GM18520 (cell line): ENCODE measurements at regions not wholly inside any gene's neighbourhood (a gene's known extent, or its start where the extent isn't known, plus 50 kb on each side); places are given as distances from the start of the nearest gene placed in this dataset.
"Not testable (repeated sequence)": the region's sequence is repeated elsewhere in the genome, so short reads cannot be mapped to it uniquely, and the experiment has no call there.

Source experiments
- ATAC-seq: cut with Tn5 transposase; IDR thresholded peaks from one replicate; pipeline ENCODE4 v1.9.1; 2021; ENCODE audit not compliant: unreplicated experiment

DNA sequence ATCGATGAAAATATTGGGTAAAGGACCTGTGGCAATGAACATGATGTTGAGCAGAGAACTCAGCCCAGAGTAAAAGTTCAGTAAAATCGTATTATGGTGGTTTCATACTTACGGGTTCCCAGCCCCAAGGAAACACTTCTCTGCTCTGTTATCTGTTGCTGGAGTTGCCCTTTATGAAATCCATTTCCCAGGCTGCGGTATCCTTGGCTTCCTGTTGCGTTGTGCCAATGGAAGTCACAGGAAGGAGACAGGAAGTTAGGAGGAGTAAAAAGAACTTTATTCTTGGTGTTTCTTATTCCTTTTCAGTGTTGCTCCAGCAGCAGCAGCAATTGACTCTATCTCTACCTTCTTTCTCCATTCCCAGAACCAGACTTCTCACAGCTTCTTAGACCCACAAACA, 965.2 kb downstream of the VRK1 start:
- ATAC-seq: no peak

DNA sequence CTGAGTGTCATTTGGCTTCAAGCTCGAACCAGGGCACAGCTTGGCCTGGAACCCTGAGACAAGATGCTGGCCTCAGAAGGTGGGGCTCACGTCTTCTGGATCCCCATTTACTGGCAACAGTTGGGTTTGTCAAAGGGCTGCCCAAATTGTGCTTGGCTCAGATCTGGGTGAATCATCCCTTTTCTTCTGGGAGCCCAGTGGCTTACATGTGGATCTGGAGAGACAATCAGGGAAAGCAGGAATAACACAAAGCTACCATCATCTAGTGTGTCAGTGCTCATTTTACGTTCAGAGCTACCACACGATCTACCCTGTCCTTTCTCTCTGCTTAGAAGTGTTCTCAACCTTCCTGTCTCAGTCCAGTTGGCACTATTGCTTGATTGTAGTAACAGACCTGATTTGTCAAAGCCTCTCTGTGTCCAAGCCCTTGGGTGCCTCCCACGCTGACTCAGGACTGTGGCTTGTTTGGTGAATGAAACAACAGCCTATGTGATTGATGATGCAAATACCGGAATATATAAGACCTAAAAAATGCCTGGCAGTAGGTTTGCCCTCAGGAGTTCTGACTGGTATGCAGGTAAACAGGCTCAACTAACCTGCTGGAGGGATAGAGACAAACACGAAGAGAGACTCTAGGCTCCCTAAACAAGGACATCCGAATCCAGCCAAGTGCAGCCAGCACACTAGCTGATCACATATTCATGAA, 974.3 kb downstream of the VRK1 start:
- no peak for ATAC-seq

DNA sequence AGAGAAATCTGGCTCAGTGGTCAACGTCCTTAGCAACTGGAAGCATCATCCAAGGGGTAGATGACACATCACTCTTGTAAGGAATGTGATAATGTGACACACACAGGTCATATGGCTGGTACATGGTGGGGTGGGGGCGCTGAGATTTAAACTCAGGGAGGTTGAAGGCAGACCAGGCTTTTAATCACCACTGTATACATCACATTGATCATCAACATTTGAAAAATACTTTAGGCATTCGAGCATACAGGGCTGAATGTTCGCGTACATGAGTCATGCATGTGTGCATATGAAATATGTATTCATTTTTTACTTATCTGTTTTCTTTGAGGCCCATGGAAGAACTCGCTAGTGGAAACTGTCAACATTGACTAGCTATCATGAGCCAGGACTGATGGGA, 976.4 kb downstream of the VRK1 start:
- no peak for ATAC-seq

DNA sequence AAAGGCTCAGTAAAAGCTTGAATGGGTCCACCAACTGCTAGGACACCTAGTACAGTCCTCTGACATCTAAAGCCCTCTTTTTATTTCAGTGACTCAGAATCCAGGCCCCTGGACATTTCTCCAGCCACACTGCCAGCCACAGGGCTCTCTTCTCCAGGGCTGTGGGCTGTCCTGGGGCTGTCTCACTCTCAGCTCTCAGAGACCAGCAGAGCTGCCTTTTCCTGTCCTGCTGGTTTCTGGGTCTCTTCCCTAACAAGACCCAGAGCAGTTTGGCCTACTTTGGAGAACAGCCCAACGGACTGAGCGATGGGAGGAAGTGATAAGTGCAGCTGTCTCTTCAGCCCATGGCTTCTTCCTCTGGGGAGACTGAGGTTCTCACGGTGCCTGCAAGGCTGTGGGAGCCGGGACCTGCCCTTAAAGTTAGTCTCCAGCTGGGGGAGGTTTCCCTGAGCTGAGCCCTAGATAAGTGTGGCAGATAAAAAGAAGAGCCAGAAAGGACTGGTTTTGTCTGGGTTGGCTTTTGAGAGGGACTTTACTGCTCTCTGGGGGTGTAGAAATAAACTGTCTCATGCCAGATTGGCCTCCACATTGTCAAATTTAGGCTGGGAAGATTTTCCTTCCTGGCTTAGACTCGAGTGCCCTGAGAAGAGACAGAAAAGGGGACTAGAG, 979.8 kb downstream of the VRK1 start:
- ATAC-seq: no peak

DNA sequence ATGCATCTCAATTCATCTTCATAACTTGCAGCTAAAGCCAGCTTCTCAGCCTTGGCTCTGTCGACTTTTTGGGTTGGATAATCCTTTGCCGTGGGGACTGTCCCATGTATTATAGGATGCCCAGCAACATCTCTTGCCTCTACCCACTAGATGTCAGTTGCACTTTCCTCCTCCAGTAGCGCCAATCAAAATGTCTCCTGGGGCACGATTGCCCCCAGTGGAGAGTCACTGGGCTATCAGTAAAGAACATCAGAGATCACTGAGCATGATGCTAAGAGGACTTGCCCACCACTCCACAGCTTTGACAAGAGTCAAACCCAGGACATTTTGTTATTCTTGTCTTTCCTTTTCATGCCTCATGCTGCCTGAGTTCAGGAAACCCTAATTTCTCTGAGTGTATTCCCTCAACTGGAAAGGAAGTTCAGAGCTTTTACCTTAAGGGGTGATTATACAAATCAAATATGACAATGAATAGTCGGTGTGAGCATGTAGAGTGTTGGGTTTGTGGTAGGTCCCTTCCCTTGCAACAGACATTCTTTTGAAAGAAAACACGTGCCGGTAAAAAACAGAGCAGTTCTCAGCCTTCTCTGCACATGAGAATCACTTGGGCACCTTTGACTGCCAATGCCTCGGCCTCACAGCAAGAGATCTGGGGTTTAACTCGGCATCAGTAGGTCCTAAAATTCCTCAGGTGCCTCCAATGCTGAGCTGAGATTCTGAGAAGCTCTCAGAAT, 980.6 kb downstream of the VRK1 start:
- no peak for ATAC-seq

DNA sequence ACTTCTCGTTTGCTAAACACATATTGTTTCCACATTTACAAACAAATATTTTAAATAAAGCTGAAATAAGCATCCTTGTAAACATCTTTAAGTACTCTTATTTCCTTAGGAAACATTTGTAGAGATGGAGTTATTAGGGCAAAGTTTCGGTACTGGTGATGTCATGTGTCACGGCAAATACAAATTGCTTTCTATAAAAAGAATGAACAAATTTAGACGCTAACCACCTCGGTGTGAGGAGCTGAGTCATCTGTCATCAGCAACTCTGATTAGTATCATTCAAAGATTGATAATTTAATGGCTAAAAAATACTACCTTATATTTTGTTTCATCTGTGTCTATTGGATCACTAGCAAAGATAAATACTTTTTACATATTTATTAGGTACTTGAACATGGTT, 982.0 kb downstream of the VRK1 start:
- ATAC-seq: no peak

DNA sequence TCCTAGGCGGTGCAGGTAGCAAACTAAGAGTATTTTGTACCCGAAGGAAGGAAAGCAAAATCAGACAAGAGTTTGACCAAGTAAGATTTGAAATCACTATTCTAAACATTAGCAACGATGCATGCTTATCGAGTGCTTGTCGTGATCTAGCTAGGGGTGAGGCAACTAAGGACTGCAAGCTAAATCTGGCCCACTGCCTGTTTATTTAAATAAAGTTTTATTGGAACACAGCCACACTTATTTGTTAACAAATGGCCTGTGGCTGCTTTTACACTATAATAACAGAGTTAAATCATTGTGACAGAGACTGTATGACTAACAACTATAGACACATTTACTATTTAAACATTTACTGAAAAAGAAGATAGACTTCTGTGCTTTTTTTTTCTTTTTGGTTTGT, 983.6 kb downstream of the VRK1 start:
- no peak for ATAC-seq

DNA sequence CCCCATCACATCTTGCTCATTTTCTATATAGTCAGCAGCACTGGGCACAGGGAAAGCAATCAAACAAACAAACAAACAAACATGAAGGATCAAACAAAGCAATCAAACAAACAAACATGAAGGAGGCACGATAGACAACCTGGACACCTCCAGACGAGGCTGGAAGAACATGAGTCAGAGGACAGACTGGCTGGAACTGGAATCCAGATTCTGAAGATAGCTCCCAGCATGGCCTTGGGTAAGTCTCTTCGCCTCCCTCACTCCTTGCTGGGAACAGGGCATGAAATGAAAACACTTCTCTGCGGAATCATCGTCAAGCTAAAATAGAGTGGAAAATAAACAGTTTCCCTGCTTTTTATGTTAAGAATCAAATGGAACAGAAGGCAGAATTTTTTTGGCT, 984.8 kb downstream of the VRK1 start:
- no peak for ATAC-seq

DNA sequence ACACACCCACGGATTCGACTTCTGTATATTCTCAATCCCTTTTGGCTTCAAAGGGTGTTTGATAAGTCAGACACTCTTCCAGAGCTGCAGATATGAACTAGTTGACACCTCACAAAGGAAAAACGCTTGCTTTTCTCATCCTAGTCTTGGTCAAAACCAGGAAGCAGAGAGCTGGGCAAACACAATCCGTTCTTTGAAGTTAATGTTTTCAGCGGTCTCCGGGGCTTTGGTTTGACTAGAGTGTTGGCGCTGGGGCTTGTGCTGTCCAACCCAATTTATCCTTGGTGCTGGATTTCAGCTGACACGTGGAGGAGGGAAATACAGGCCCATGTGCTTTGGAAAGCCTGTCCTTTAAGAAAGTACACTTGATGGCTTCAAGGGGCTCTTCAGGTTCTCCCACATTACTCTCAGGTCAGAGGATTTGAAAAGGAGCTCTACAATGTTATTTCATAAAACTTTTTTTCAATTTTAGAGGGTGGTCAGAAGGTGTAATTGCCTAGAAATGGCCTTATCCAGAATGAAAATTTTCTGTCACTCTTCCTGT, 985.8 kb downstream of the VRK1 start:
- ATAC-seq: no peak

DNA sequence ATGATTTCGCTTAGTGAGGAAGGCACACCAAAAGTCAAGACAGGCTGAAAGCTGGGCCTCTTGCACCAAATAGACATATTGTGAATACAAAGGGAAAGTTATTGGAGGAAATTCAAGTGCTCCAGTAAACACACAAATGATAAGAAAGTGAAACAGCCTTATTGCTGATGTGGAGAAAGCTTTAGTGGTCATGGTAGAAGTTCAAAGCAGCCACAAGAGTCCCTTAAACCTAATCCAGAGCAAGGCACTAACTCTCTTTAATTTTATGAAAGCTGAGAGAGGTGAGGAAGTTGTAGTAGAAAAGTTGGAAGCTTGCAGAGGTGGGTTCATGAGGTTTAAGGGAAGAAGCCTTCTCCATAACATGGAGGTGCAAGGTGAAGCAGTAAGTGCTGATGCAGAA, 988.3 kb downstream of the VRK1 start:
- ATAC-seq: no peak

DNA sequence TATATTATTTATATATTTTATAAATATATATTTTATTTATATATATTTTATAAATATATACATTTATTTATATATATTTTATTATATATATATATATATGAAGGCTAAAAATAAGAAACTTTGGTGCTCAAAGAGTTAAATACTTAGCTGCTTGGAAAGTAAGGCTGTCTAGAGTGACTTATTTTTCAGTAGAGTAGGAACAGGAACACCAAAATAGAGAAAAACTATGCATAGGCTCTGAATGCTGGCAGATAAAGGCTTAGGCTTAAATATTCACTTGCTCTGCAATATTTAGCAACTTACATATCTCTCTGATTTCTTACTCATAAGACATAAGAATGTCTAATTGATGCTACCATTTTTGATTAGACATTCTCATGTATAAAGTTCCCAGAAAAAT, 991.2 kb downstream of the VRK1 start:
- no peak for ATAC-seq

DNA sequence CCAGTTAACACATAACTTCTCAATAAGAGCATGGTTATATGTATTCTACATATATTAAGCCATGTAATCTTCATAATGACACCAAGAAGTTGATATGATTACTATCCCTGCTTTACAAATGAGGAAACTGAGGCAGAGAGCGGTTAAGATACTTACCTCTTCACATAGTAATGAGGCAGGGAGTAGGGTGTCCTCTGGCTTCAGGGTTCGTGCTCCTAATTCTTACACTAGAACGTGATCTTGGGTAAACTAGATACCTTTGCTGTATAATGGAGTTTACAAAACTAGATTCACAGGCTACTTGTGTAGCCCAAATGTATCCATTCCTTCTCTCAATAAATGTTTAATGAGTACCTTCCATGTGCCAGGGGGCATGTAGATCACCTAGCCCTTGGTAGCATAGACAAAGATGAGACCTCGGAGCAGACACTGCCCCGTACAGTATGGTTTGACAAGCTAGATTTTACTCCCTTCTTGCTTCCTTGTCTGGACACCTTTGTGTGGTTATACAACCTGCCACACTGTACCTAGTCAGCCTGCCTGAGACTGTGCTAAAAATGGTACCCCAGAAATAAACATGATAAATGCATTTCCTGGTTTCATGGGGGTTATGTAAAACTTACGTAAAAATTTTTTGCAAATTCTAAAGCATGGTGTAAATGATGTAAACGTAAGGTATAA, 991.8 kb downstream of the VRK1 start:
- no peak for ATAC-seq

DNA sequence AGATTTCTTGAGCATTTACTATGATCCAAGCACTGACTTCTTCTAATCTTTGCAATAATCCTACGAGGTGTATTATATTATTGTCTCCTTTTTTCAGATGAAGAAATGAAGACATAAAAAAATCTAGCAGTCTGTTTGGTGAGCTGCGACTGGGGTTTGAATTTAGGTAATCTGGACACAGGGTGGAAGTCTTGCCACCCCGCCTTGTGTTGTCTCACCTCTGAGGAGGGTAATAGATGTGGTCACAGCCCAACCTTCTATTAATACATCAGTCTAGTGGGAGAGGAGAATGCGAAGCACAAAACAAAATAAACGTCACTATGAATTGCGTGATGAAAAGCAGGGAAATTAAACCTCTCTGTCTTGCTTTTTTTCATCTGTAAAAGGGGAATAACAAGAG, 993.9 kb downstream of the VRK1 start:
- ATAC-seq: no peak

DNA sequence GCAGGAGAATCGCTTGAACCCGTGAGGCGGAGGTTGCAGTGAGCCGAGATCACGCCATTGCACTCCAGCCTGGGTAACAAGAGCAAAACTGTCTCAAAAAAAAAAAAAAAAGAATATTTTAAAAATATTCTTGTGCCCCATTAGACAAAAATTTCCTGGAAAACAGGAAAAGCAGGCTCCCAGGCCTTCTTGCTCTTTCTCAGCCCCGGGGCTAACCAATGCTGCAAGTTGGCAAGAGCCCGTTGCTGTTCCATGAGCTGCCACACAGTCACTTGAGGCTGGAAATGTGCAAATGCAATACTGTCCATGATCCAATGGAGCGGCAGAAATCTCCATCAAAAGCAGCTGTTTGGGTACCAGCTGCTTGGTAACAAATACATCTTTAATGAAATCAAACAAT, 994.7 kb downstream of the VRK1 start:
- no peak for ATAC-seq

DNA sequence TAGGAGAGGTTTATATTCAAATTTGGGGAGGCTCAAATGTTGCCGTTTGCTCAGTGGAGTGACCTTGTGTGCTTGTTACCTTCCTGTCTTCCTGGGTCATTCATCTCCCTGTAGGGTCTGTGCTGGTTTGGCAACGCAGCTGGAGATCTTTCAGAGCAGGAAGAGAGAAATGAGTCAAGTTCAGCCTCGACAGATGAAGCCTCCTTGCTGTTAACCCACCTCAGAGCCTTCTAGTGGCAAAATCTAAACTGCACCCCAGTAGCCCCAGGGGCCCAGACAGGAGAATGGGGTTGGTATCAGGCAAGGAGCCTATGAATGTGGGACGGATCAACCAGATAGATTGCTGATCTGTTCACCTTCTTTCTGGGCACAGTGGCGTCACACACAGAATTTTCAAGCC, 999.3 kb downstream of the VRK1 start:
- no peak for ATAC-seq

DNA sequence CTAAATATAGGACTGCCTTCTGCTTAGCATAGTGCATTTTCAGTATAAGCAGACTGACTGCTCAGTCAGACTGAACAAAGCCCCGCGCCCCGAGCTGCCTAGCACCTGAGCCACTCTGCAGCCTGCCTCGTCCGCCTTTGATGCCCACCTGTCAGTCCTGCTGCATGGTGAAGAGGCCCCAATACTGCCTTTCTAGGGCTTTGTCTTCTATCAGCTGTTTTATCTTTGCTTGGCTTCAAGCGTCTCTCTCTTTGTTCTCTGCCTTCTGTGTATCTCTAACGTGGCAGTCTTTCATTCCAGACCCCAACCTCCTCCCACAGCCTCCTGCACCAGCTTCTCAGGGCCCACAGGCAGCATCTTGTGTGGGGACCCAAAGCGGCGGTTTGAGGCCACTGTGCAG, 1001.0 kb downstream of the VRK1 start:
- ATAC-seq: no peak

DNA sequence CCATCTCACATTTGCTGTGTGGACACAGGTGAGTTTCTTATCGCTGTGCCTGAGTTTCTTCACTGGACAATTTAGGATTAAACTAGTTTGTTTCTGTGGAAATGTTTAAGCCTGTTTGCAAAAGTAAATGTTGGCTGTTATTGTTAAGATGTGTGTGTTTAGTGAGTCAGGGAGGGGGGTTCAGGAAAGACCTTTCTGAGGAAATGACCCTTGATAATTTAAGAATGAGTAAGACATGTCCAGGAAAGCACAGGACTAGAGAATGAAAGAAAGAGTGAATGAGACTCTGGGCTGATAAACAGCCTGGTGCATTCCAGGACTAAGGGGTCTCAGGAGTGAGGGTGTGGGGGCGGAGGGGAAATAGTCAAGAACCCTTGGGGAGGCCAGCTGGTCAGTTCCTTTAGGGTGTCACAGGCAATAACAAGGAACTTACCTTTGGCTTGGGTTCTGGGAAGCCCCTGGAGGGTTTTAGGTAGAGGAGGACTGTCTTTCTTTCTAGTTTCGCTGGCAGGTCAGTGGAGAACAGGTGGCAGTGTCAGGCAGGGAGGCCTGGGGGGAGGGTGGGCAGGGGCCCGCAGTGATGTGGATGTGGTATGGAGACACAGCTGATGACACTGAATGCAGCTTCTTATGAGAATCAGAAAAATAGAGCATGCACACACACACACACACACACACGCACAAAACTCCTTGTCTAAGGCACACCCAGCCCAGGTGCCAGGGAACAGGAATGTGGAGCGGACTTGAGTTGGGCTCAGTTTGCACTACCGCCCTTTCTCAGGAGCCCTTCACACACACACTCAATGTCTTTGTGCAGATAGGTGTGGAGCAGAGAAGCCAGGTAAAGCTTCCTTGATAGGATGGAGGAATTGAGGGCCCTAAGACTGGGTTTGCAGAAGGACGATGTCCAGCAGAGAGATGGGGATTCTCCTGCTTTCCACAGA, 1005.5 kb downstream of the VRK1 start:
- ATAC-seq: no peak

DNA sequence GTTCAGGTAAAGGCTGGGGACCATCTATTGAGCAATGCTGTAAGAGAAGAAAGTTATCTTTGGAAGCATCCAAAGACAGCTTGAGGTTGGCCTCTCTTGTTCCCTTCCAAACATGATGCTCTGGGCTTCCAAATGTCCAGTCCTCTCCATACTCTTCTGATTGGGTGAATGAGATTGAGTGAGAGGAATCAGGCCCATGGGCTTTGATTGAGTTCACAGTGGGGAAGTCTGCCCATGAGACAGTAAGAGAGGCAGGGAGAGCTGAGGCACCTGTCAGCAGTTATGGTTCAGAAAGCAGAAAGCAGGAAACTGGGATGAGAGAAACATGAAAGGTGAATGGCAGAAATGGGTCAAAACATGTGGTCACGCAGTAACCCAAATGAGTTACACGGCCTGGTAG, 1006.9 kb downstream of the VRK1 start:
- ATAC-seq: no peak

DNA sequence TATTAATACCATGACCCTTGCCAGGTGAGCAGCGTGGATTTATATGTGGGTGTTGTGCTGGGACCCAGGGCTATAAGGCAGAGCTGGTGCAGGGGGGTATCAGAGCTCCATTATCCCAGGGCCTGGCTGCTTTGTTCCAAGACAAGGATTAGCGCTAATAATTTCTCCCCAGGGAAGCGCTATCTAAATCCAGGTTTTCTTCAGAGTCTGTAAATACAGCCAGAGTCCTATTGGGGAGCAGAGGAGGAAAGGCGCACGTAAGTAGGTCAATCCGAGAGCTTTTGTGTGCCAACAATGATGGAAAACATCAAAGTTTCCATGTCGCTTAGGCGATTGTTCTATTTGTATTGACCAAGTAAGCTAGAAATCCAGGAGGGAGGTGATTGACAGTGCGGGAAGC, 1009.7 kb downstream of the VRK1 start:
- ATAC-seq: no peak

DNA sequence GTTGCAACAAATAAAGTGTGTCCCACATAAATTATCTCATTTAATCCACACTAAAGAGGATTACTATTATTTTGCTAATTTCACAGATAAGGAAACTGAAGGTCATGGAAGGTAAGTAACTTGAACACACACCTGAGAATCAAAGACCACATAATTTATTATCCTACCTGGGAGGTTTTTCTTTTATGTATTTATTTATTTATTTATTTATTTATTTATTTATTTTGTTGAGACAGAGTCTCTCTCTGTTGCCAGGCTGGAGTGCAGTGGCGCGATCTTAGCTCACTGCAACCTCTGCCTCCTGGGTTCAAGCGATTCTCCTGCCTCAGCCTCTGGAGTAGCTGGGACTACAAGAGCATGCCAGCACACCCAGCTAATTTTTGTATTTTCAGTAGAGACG, 1011.4 kb downstream of the VRK1 start:
- not testable (repeated sequence) for ATAC-seq
